ENCODE measurements at regions not wholly inside any gene's neighbourhood (a gene's known extent, or its start where the extent isn't known, plus 50 kb on each side); places are given as distances from the start of the nearest gene placed in this dataset.

GRCh38 chr4:11568511-11568910, 139.8 kb upstream of the HS3ST1 start:
- no peak for ATAC-seq
- no peaks in the 10 kb centered on the region for H3K4me1 Mint-ChIP-seq (ENCODE audit: low read depth)
- H3K36me3 Mint-ChIP-seq (ENCODE audit: low read depth) = no peaks in the 10 kb centered on the region
- H3K27ac Mint-ChIP-seq = no peak overlapping the region
- H3K9me3 Mint-ChIP-seq (ENCODE audit: insufficient read depth) = no peaks in the 10 kb centered on the region
- CTCF ChIA-PET = no interaction called here
- no peak for DNase-seq
- H3K27me3 Mint-ChIP-seq (ENCODE audit: low read depth) = no peaks in the 10 kb centered on the region
- H3K4me3 Mint-ChIP-seq = no peak overlapping the region
- POLR2A ChIA-PET = no interaction called here

- no peak overlapping the region for H3K4me3 Mint-ChIP-seq
- ChIA-PET POLR2A (no interaction called here), CTCF (no interaction called here)
- H3K4me1 Mint-ChIP-seq (ENCODE audit: low read depth) = no peaks in the 10 kb centered on the region
- no peaks in the 10 kb centered on the region for H3K36me3 Mint-ChIP-seq (ENCODE audit: low read depth)
- H3K9me3 Mint-ChIP-seq (ENCODE audit: insufficient read depth) = no peaks in the 10 kb centered on the region
- no peak for ATAC-seq
- H3K27me3 Mint-ChIP-seq (ENCODE audit: low read depth) = no peaks in the 10 kb centered on the region
- no peak overlapping the region for H3K27ac Mint-ChIP-seq
- no peak for DNase-seq
Observed at GRCh38 chr4:11566444-11567022, 137.8 kb upstream of the HS3ST1 start.

GRCh38 chr4:11565899-11566298, 137.2 kb upstream of the HS3ST1 start:
- no peak for ATAC-seq
- Mint-ChIP-seq H3K4me3 (no peak overlapping the region), H3K36me3 (ENCODE audit: low read depth) (no peaks in the 10 kb centered on the region), H3K9me3 (ENCODE audit: insufficient read depth) (no peaks in the 10 kb centered on the region), H3K4me1 (ENCODE audit: low read depth) (no peaks in the 10 kb centered on the region), H3K27ac (no peak overlapping the region), H3K27me3 (ENCODE audit: low read depth) (no peaks in the 10 kb centered on the region)
- POLR2A ChIA-PET = no interaction called here
- no peak for DNase-seq
- CTCF ChIA-PET = no interaction called here

- ATAC-seq (no peak), DNase-seq (no peak)
- Mint-ChIP-seq H3K9me3 (ENCODE audit: insufficient read depth) (no peaks in the 10 kb centered on the region), H3K4me3 (no peak overlapping the region), H3K27me3 (ENCODE audit: low read depth) (no peaks in the 10 kb centered on the region), H3K27ac (no peak overlapping the region), H3K4me1 (ENCODE audit: low read depth) (no peaks in the 10 kb centered on the region), H3K36me3 (ENCODE audit: low read depth) (no peaks in the 10 kb centered on the region)
- ChIA-PET POLR2A (no interaction called here), CTCF (no interaction called here)
Observed at GRCh38 chr4:11565213-11565612, 136.5 kb upstream of the HS3ST1 start.

GRCh38 chr4:11564021-11564420, 135.3 kb upstream of the HS3ST1 start:
- POLR2A ChIA-PET = no interaction called here
- CTCF ChIA-PET = no interaction called here
- ATAC-seq = no peak

GRCh38 chr4:11549525-11549924, 120.8 kb upstream of the HS3ST1 start:
- Mint-ChIP-seq H3K4me3 (no peak overlapping the region), H3K27ac (no peak overlapping the region), H3K9me3 (ENCODE audit: insufficient read depth) (no peaks in the 10 kb centered on the region), H3K27me3 (ENCODE audit: low read depth) (no peaks in the 10 kb centered on the region), H3K36me3 (ENCODE audit: low read depth) (no peaks in the 10 kb centered on the region), H3K4me1 (ENCODE audit: low read depth) (no peaks in the 10 kb centered on the region)
- CTCF ChIA-PET = no interaction called here
- POLR2A ChIA-PET = no interaction called here
- ATAC-seq (no peak), DNase-seq (no peak)

More at GRCh38 chr4:11564021-11564420, 135.3 kb upstream of the HS3ST1 start:
- Mint-ChIP-seq H3K36me3 (ENCODE audit: low read depth) (no peaks in the 10 kb centered on the region), H3K4me3 (no peak overlapping the region), H3K27ac (no peak overlapping the region), H3K9me3 (ENCODE audit: insufficient read depth) (no peaks in the 10 kb centered on the region), H3K27me3 (ENCODE audit: low read depth) (no peaks in the 10 kb centered on the region), H3K4me1 (ENCODE audit: low read depth) (no peaks in the 10 kb centered on the region)
- DNase-seq = no peak

GRCh38 chr4:11548597-11549082, 119.9 kb upstream of the HS3ST1 start:
- Mint-ChIP-seq H3K36me3 (ENCODE audit: low read depth) (no peaks in the 10 kb centered on the region), H3K9me3 (ENCODE audit: insufficient read depth) (no peaks in the 10 kb centered on the region), H3K27me3 (ENCODE audit: low read depth) (no peaks in the 10 kb centered on the region), H3K4me1 (ENCODE audit: low read depth) (no peaks in the 10 kb centered on the region), H3K27ac (no peak overlapping the region), H3K4me3 (no peak overlapping the region)
- ChIA-PET POLR2A (no interaction called here), CTCF (no interaction called here)
- ATAC-seq = no peak
- DNase-seq = no peak

GRCh38 chr4:11546391-11547175, 117.9 kb upstream of the HS3ST1 start:
- POLR2A ChIA-PET = no interaction called here
- no peaks in the 10 kb centered on the region for H3K9me3 Mint-ChIP-seq (ENCODE audit: insufficient read depth)
- ATAC-seq = no peak
- H3K27me3 Mint-ChIP-seq (ENCODE audit: low read depth) = no peaks in the 10 kb centered on the region
- H3K36me3 Mint-ChIP-seq (ENCODE audit: low read depth) = no peaks in the 10 kb centered on the region
- no peaks in the 10 kb centered on the region for H3K4me1 Mint-ChIP-seq (ENCODE audit: low read depth)
- H3K27ac Mint-ChIP-seq = no peak overlapping the region
- DNase-seq = no peak
- no peak overlapping the region for H3K4me3 Mint-ChIP-seq
- CTCF ChIA-PET = no interaction called here

GRCh38 chr4:11545651-11546050, 117.0 kb upstream of the HS3ST1 start:
- Mint-ChIP-seq H3K27me3 (ENCODE audit: low read depth) (no peaks in the 10 kb centered on the region), H3K4me3 (no peak overlapping the region), H3K9me3 (ENCODE audit: insufficient read depth) (no peaks in the 10 kb centered on the region), H3K36me3 (ENCODE audit: low read depth) (no peaks in the 10 kb centered on the region), H3K4me1 (ENCODE audit: low read depth) (no peaks in the 10 kb centered on the region), H3K27ac (no peak overlapping the region)
- POLR2A ChIA-PET = no interaction called here
- CTCF ChIA-PET = no interaction called here
- no peak for ATAC-seq
- no peak for DNase-seq

GRCh38 chr4:11544211-11544610, 115.5 kb upstream of the HS3ST1 start:
- no peaks in the 10 kb centered on the region for H3K27me3 Mint-ChIP-seq (ENCODE audit: low read depth)
- H3K36me3 Mint-ChIP-seq (ENCODE audit: low read depth) = no peaks in the 10 kb centered on the region
- H3K4me3 Mint-ChIP-seq = no peak overlapping the region
- DNase-seq (no peak), ATAC-seq (no peak)
- H3K4me1 Mint-ChIP-seq (ENCODE audit: low read depth) = no peaks in the 10 kb centered on the region
- CTCF ChIA-PET = no interaction called here
- POLR2A ChIA-PET = interaction anchor here (0.7 kb wide), 1 partner anchor 51 kb away, joined by 4 read pairs; no protein-coding TSS in a partner anchor
- no peaks in the 10 kb centered on the region for H3K9me3 Mint-ChIP-seq (ENCODE audit: insufficient read depth)
- no peak overlapping the region for H3K27ac Mint-ChIP-seq

- Mint-ChIP-seq H3K36me3 (ENCODE audit: low read depth) (no peaks in the 10 kb centered on the region), H3K4me3 (no peak overlapping the region), H3K27me3 (ENCODE audit: low read depth) (no peaks in the 10 kb centered on the region), H3K4me1 (ENCODE audit: low read depth) (no peaks in the 10 kb centered on the region), H3K9me3 (ENCODE audit: insufficient read depth) (no peaks in the 10 kb centered on the region), H3K27ac (no peak overlapping the region)
- ATAC-seq = no peak
- DNase-seq = no peak
- ChIA-PET CTCF (no interaction called here), POLR2A (no interaction called here)
Observed at GRCh38 chr4:11543706-11544105, 115.0 kb upstream of the HS3ST1 start.

- Mint-ChIP-seq H3K27ac (no peak overlapping the region), H3K9me3 (ENCODE audit: insufficient read depth) (no peaks in the 10 kb centered on the region), H3K36me3 (ENCODE audit: low read depth) (no peaks in the 10 kb centered on the region), H3K4me1 (ENCODE audit: low read depth) (no peaks in the 10 kb centered on the region), H3K4me3 (no peak overlapping the region), H3K27me3 (ENCODE audit: low read depth) (no peaks in the 10 kb centered on the region)
- DNase-seq = no peak
- CTCF ChIA-PET = interaction anchor here (0.7 kb wide), 1 partner anchor 34 kb away, joined by 3 read pairs; no protein-coding TSS in a partner anchor
- POLR2A ChIA-PET = no interaction called here
- no peak for ATAC-seq
Observed at GRCh38 chr4:11542952-11543351, 114.3 kb upstream of the HS3ST1 start.

GRCh38 chr4:11537846-11538245, 109.2 kb upstream of the HS3ST1 start:
- CTCF ChIA-PET = no interaction called here
- Mint-ChIP-seq H3K27me3 (ENCODE audit: low read depth) (peaks cover 3% of the 10 kb centered on the region), H3K9me3 (ENCODE audit: insufficient read depth) (no peaks in the 10 kb centered on the region), H3K4me1 (ENCODE audit: low read depth) (no peaks in the 10 kb centered on the region), H3K27ac (no peak overlapping the region), H3K4me3 (no peak overlapping the region), H3K36me3 (ENCODE audit: low read depth) (no peaks in the 10 kb centered on the region)
- ATAC-seq (no peak), DNase-seq (no peak)
- POLR2A ChIA-PET = no interaction called here

Data from activated CD8-positive, alpha-beta T cell treated with anti-CD3 and anti-CD28 coated beads, Interleukin-2, amount 10 ng/mL, durations not matched to agents 7 days and 5 days (primary cell).